RWPE2 (cell line): ENCODE measurements at regions not wholly inside any gene's neighbourhood (a gene's known extent, or its start where the extent isn't known, plus 50 kb on each side); places are given as distances from the start of the nearest gene placed in this dataset.

Source experiments
- ATAC-seq: fragments of 200-7000 bp; cut with Tn5 transposase; 3 replicates; pipeline ENCODE4 v1.9.1; 2021; ENCODE audit warnings: low read depth
- DNase-seq: peaks from one replicate; pipeline ENCODE4 v3.0.0-alpha.2; 2020; ENCODE audit warnings: low spot score
- H3K27ac ChIP-seq: fragments of 450-650 bp; 2 replicates; pipeline ENCODE4 v1.5.1; 2017; ENCODE audit warnings: mild to moderate bottlenecking; ENCODE audit not compliant: poor library complexity, severe bottlenecking
- H3K27me3 ChIP-seq: fragments of 250-450 bp; sonication (Bioruptor Pico); 2 replicates; pipeline ENCODE4 v1.5.1; 2021; ENCODE audit warnings: mild to moderate bottlenecking, moderate library complexity; ENCODE audit not compliant: insufficient read depth, poor library complexity, severe bottlenecking
- H3K36me3 ChIP-seq: fragments of 250-450 bp; sonication (Bioruptor Pico); 2 replicates; pipeline ENCODE4 v1.5.1; 2020; ENCODE audit warnings: low read depth, mild to moderate bottlenecking, moderate library complexity
- H3K4me1 ChIP-seq: fragments of 250-450 bp; sonication (Bioruptor Pico); 2 replicates; pipeline ENCODE4 v1.5.1; 2021; ENCODE audit warnings: mild to moderate bottlenecking, moderate library complexity; ENCODE audit not compliant: insufficient read depth, poor library complexity, severe bottlenecking
- H3K4me3 ChIP-seq: fragments of 250-450 bp; sonication (Bioruptor Pico); 2 replicates; pipeline ENCODE4 v1.5.1; 2021; ENCODE audit warnings: mild to moderate bottlenecking, moderate library complexity; ENCODE audit not compliant: severe bottlenecking
- H3K9me3 ChIP-seq: fragments of 250-450 bp; sonication (Bioruptor Pico); 2 replicates; pipeline ENCODE4 v1.5.1; 2021; ENCODE audit warnings: mild to moderate bottlenecking, moderate library complexity; ENCODE audit not compliant: severe bottlenecking
- CTCF ChIP-seq: fragments of 450-650 bp; IDR thresholded peaks from one replicate; pipeline ENCODE4 v1.5.1; 2017; ENCODE audit warnings: mild to moderate bottlenecking, moderate library complexity; ENCODE audit not compliant: poor library complexity, severe bottlenecking

GRCh38 chr18:41043876-41044275 is 911.2 kb upstream of the PIK3C3 start:
- H3K27ac ChIP-seq, result no peak overlapping the region
- no peak for TF ChIP-seq CTCF
- no peaks in the 10 kb centered on the region for H3K27me3 ChIP-seq
- H3K9me3 ChIP-seq, result no peaks in the 10 kb centered on the region
- H3K4me3 ChIP-seq, result no peak overlapping the region
- no peak for DNase-seq
- no peaks in the 10 kb centered on the region for H3K4me1 ChIP-seq
- no peaks in the 10 kb centered on the region for H3K36me3 ChIP-seq
- no peak for ATAC-seq

GRCh38 chr18:41042866-41043265 is 912.2 kb upstream of the PIK3C3 start:
- H3K9me3 ChIP-seq, result no peaks in the 10 kb centered on the region
- H3K27me3 ChIP-seq, result no peaks in the 10 kb centered on the region
- H3K4me1 ChIP-seq, result no peaks in the 10 kb centered on the region
- no peak for TF ChIP-seq CTCF
- H3K27ac ChIP-seq, result no peak overlapping the region
- H3K36me3 ChIP-seq, result no peaks in the 10 kb centered on the region
- DNase-seq, result no peak
- no peak for ATAC-seq
- H3K4me3 ChIP-seq, result no peak overlapping the region

GRCh38 chr18:41038071-41038470 is 917.0 kb upstream of the PIK3C3 start:
- DNase-seq, result no peak
- no peak for TF ChIP-seq CTCF
- Histone ChIP-seq H3K27ac (no peak overlapping the region), H3K4me3 (no peak overlapping the region), H3K9me3 (no peaks in the 10 kb centered on the region), H3K27me3 (no peaks in the 10 kb centered on the region), H3K36me3 (no peaks in the 10 kb centered on the region), H3K4me1 (no peaks in the 10 kb centered on the region)
- no peak for ATAC-seq

GRCh38 chr18:41036346-41036745 is 918.7 kb upstream of the PIK3C3 start:
- no peak for TF ChIP-seq CTCF
- Histone ChIP-seq H3K27ac (no peak overlapping the region), H3K4me3 (no peak overlapping the region), H3K27me3 (no peaks in the 10 kb centered on the region), H3K9me3 (no peaks in the 10 kb centered on the region), H3K4me1 (no peaks in the 10 kb centered on the region), H3K36me3 (no peaks in the 10 kb centered on the region)
- DNase-seq (no peak), ATAC-seq (no peak)

- H3K27me3 ChIP-seq, result no peaks in the 10 kb centered on the region
Observed at GRCh38 chr18:41034413-41034812, 920.6 kb upstream of the PIK3C3 start.

More at GRCh38 chr18:41034413-41034812, 920.6 kb upstream of the PIK3C3 start:
- no peak for DNase-seq
- Histone ChIP-seq H3K27ac (no peak overlapping the region), H3K4me3 (no peak overlapping the region), H3K36me3 (no peaks in the 10 kb centered on the region), H3K4me1 (no peaks in the 10 kb centered on the region), H3K9me3 (no peaks in the 10 kb centered on the region)
- no peak for TF ChIP-seq CTCF
- ATAC-seq, result no peak
